ENCODE measurements at regions not wholly inside any gene's neighbourhood (a gene's known extent, or its start where the extent isn't known, plus 50 kb on each side); places are given as distances from the start of the nearest gene placed in this dataset.

DNA sequence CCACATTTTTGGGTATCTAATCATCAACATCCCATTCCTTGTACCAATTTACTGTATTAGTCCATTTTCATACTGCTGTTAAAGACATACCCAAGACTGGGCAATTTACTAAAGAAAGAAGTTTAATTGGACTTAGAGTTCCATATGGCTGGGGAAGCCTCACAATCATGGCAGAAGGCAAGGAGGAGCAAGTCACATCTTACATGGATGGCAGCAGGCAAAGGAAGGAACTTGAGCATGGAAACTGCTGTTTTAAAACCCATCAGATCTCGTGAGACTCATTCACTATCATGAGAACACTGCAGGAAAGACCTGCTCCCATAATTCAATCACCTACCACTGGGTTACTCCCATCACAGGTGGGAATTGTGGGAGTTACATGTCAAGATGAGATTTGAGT, 95.4 kb upstream of the SLCO6A1 start:
- no peak overlapping the region for H3K4me3 ChIP-seq
- intact Hi-C loops (cut with DNase I), result no loop called here
- WGBS, 2 donors, result 70 to 73% methylated on average over 1 of the region's 1 CpG
- ATAC-seq (no peak), DNase-seq (no peak)
- H3K27ac ChIP-seq, result no peak overlapping the region
- TF ChIP-seq, protein P1, sequence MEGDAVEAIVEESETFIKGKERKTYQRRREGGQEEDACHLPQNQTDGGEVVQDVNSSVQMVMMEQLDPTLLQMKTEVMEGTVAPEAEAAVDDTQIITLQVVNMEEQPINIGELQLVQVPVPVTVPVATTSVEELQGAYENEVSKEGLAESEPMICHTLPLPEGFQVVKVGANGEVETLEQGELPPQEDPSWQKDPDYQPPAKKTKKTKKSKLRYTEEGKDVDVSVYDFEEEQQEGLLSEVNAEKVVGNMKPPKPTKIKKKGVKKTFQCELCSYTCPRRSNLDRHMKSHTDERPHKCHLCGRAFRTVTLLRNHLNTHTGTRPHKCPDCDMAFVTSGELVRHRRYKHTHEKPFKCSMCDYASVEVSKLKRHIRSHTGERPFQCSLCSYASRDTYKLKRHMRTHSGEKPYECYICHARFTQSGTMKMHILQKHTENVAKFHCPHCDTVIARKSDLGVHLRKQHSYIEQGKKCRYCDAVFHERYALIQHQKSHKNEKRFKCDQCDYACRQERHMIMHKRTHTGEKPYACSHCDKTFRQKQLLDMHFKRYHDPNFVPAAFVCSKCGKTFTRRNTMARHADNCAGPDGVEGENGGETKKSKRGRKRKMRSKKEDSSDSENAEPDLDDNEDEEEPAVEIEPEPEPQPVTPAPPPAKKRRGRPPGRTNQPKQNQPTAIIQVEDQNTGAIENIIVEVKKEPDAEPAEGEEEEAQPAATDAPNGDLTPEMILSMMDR (IDR thresholded peaks at IDR 0.05), result no peak
- H3K27me3 ChIP-seq, result no peaks in the 10 kb centered on the region
- no peaks in the 10 kb centered on the region for H3K9me3 ChIP-seq
- H3K36me3 ChIP-seq, result no peaks in the 10 kb centered on the region
- H3K4me1 ChIP-seq, result no peaks in the 10 kb centered on the region

DNA sequence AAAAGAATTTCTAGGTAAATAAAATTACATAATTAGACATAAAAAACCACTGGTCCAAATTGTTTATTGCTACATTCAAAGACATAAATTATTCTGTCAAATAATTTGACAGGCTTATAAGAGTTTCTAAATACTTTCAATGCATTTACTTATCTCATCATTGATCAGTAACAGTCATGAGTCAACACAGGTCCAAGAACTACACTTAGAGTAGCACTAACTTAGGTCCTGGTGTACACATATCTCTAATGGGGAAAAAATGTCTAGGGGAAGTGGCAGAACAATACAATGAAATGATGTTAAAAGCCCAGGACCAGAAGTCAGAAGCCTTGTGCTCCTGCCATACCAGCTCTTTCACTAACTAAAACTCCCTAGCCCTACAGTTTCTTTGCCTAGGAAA, 96.5 kb upstream of the SLCO6A1 start:
- Histone ChIP-seq H3K27me3 (no peaks in the 10 kb centered on the region), H3K9me3 (no peaks in the 10 kb centered on the region), H3K27ac (no peak overlapping the region), H3K4me1 (no peaks in the 10 kb centered on the region), H3K36me3 (no peaks in the 10 kb centered on the region), H3K4me3 (no peak overlapping the region)
- ATAC-seq (no peak), DNase-seq (no peak)
- intact Hi-C loops (cut with DNase I), result no loop called here
- TF ChIP-seq, protein P1 (IDR thresholded peaks at IDR 0.05), result no peak

DNA sequence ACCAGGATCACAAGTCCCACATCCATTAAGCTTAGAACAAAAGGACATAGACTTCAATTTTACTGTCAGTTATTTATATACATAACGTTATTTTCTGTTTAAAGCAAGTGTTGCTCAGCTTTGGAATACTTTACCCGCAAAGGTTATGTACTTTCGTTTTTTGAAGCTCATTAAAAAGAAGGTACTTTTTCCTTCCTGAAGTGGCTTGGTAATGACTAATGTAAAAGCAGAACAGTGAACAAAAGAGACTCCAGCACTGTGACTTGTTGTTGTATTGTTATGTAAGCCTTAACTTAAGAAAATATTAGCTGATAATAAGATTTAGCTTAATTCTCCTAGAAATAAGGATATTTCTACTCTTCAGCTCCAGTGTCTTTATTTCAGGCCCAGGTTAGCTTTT, 97.3 kb upstream of the SLCO6A1 start:
- H3K36me3 ChIP-seq, result no peaks in the 10 kb centered on the region
- H3K4me3 ChIP-seq, result no peak overlapping the region
- no peaks in the 10 kb centered on the region for H3K9me3 ChIP-seq
- TF ChIP-seq, protein P1 (IDR thresholded peaks at IDR 0.05), result no peak
- DNase-seq (no peak), ATAC-seq (no peak)
- WGBS, 2 donors, result 70 to 86% methylated on average over 3 of the region's 3 CpGs
- H3K27me3 ChIP-seq, result no peaks in the 10 kb centered on the region
- no peak overlapping the region for H3K27ac ChIP-seq
- intact Hi-C loops (cut with DNase I), result no loop called here
- H3K4me1 ChIP-seq, result peaks cover 0 to 3% (median 0%) of the 10 kb centered on the region in 9 donors

DNA sequence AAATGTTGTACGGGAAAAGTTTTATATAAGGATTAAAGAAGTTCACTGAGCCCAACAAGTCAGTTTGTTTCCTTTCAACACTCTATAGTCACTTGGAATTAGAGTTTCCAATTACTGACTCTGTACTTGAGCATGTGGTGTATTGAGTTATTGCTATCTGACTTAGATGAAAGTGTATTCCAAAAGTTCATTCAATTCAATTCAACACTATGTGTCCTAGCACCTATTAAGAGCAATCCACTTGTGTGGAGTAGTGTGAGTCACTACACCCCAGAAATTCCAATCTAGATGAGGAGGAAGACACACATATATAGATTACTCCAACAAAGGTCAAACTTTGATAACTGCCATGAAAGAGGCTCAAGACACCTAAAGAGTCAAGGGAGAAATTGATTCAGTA, 98.2 kb upstream of the SLCO6A1 start:
- DNase-seq (no peak), ATAC-seq (peak in 2 of 8 donors; percentile 87 to 96)
- Histone ChIP-seq H3K9me3 (no peaks in the 10 kb centered on the region), H3K27me3 (no peaks in the 10 kb centered on the region), H3K4me1 (peaks cover 0 to 3% (median 0%) of the 10 kb centered on the region in 9 donors), H3K27ac (no peak overlapping the region), H3K36me3 (no peaks in the 10 kb centered on the region), H3K4me3 (no peak overlapping the region)
- TF ChIP-seq, protein P1 (IDR thresholded peaks at IDR 0.05), result no peak
- intact Hi-C loops (cut with DNase I), result no loop called here
- 68 to 75% methylated on average over 1 of the region's 1 CpG for WGBS, 2 donors

DNA sequence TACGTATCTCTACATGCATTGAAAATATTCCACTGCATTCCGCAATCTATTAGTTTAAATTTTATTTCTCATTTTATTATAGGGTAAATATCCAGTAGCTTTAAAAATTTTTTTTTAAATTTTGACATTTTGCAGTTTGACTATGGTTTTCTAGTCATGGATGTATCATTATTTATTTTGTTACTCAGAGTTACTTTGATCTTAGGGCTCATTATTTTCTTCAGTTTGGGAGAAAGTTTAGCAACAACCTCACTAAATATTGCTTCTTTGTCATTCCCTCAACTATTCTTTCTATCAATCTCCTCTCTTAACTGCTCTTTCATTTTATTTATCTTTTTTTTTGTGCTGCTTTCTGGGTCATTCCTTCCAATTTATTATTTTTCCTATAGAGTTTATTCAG, 100.5 kb upstream of the SLCO6A1 start:
- H3K27me3 ChIP-seq, result no peaks in the 10 kb centered on the region
- no peak for ATAC-seq
- no peaks in the 10 kb centered on the region for H3K36me3 ChIP-seq
- intact Hi-C loops (cut with DNase I), result no loop called here
- no peak overlapping the region for H3K27ac ChIP-seq
- no peak for DNase-seq
- WGBS, 2 donors, result 95 to 96% methylated on average over 2 of the region's 2 CpGs
- H3K4me1 ChIP-seq, result peaks cover 0 to 3% (median 0%) of the 10 kb centered on the region in 9 donors
- TF ChIP-seq, protein P1 (IDR thresholded peaks at IDR 0.05), result no peak
- no peak overlapping the region for H3K4me3 ChIP-seq
- H3K9me3 ChIP-seq, result no peaks in the 10 kb centered on the region
